Right atrium auricular region (tissue), 2 donors: ENCODE measurements at regions not wholly inside any gene's neighbourhood (a gene's known extent, or its start where the extent isn't known, plus 50 kb on each side); places are given as distances from the start of the nearest gene placed in this dataset.

Experiments used
- DNase-seq: peaks from one replicate; pipeline ENCODE4 v3.0.0-alpha.2; 2019; ENCODE audit warnings: low spot score
- H3K27ac ChIP-seq, 2 donors: fragments of 200-600 bp; sonication (generic); 1 replicate in 1 of 2; 2 replicates in 1 of 2; pipeline ENCODE4 v1.5.1; 2016 to 2019
- H3K27me3 ChIP-seq, 2 donors: fragments of 200-600 bp; sonication (generic); one replicate each; pipeline versions ENCODE4 v1.5.1 to v1.6.0; 2017 to 2019
- H3K36me3 ChIP-seq: fragments of 200-600 bp; sonication (generic); one replicate; pipeline ENCODE4 v1.5.1; 2016
- H3K4me1 ChIP-seq, 2 donors: fragments of 200-600 bp; sonication (generic); one replicate each; pipeline versions ENCODE4 v1.5.1 to v1.6.0; 2017 to 2019
- H3K4me3 ChIP-seq, 2 donors: fragments of 200-600 bp; sonication (generic); 1 replicate in 1 of 2; 2 replicates in 1 of 2; pipeline ENCODE4 v1.5.1; 2017 to 2019; ENCODE audit warnings: mild to moderate bottlenecking in 1 of 2, moderate library complexity in 1 of 2
- H3K9me3 ChIP-seq, 2 donors: fragments of 200-600 bp; sonication (generic); one replicate each; pipeline ENCODE4 v1.5.1; 2019
- CTCF ChIP-seq, 2 donors: fragments of 200-600 bp; sonication (generic); IDR thresholded peaks; one replicate each; pipeline ENCODE4 v1.5.1; 2019; ENCODE audit warnings: antibody characterized with exemption in 2 of 2

DNA sequence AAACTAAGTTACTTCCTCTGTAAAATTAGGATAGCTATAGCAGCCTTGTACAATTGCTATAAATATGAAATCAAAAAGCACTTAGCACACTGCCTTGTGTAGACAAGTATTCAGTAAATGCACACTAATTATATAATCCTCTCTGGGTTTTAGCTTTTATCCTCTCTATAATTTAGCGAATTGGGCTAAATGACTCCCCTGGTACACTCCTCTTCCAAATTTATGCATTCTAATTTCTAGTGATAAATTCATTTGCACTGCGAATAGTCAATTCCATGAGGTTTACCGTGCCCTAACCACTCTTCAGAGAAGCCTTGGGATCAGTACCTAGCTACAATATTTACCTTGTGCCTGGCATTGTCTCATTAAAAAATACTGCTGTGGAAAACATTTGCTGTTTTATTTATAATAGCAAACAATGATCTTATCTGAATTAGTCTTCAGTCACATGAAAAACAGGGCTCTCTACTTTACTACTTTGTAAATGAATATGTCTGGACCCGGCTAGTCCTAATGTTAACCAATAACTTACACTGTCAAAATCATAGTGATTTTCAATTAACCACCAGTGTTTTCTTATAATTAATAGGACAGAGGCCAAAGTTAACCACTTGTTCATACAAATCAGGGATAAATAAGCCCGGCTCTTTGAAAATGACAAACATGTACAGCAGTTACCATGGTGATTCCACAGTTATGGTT is 577.9 kb downstream of the IPMK start:
- H3K27ac ChIP-seq = no peak overlapping the region
- H3K27me3 ChIP-seq = no peaks in the 10 kb centered on the region
- H3K4me3 ChIP-seq = no peak overlapping the region
- no peaks in the 10 kb centered on the region for H3K9me3 ChIP-seq
- no peaks in the 10 kb centered on the region for H3K4me1 ChIP-seq
- no peak for DNase-seq
- TF ChIP-seq CTCF (IDR thresholded peaks at IDR 0.05) = no peak
- H3K36me3 ChIP-seq = no peaks in the 10 kb centered on the region

GRCh38 chr10:57679916-57680315 is 587.8 kb downstream of the IPMK start:
- no peaks in the 10 kb centered on the region for H3K4me1 ChIP-seq
- DNase-seq = no peak
- H3K27me3 ChIP-seq = no peaks in the 10 kb centered on the region
- TF ChIP-seq CTCF (IDR thresholded peaks at IDR 0.05) = no peak
- H3K36me3 ChIP-seq = no peaks in the 10 kb centered on the region
- H3K9me3 ChIP-seq = no peaks in the 10 kb centered on the region
- H3K4me3 ChIP-seq = no peak overlapping the region
- no peak overlapping the region for H3K27ac ChIP-seq

DNA sequence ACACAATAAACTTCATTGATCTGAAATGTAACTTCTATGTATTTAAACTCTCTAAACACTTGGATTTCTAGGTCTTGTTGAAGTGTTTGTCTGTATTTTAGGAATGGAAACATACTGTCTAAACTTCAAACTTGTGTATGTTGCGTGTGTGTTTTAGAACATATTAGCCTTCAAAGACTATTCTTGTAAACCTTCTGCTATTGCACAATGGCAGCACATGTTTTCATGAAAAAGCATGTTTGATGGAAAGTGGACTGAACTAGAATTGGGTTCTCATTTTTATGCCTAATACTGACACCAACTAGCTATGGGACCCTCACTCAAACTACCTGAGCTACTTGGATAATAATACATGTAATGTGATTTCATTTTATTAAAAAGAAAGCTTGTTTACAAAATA is 592.6 kb downstream of the IPMK start:
- DNase-seq = no peak
- Histone ChIP-seq H3K27ac (no peak overlapping the region), H3K4me3 (no peak overlapping the region), H3K36me3 (no peaks in the 10 kb centered on the region), H3K27me3 (no peaks in the 10 kb centered on the region), H3K9me3 (no peaks in the 10 kb centered on the region), H3K4me1 (no peaks in the 10 kb centered on the region)
- TF ChIP-seq CTCF (IDR thresholded peaks at IDR 0.05) = no peak

DNA sequence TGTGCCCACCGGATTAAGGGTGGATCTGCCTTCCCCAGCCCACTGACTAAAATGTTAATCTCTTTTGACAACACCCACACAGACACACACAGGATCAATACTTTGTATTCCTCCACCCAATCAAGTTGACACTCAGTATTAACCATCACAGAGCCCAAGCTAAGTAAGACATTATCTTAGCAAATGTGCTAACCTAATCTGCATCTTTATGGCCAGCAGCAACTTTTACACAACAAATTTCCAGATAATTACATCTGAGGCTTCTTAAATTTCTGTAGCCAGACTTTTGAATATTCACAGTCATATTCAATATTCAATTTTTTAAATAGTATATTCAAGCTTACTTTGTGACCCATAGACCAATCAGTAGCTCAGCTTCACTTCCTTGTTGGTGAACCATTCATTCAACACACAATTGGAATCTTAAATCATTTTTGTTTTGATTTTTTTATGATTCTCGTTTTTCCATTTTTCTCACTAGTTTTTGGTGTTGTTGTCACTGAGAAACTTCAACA is 594.2 kb downstream of the IPMK start:
- TF ChIP-seq CTCF (IDR thresholded peaks at IDR 0.05) = no peak
- no peak overlapping the region for H3K27ac ChIP-seq
- H3K36me3 ChIP-seq = no peaks in the 10 kb centered on the region
- H3K4me1 ChIP-seq = no peaks in the 10 kb centered on the region
- H3K9me3 ChIP-seq = no peaks in the 10 kb centered on the region
- H3K4me3 ChIP-seq = no peak overlapping the region
- DNase-seq = no peak
- no peaks in the 10 kb centered on the region for H3K27me3 ChIP-seq

GRCh38 chr10:57664815-57665214 is 602.9 kb downstream of the IPMK start:
- Histone ChIP-seq H3K27ac (no peak overlapping the region), H3K27me3 (no peaks in the 10 kb centered on the region), H3K4me3 (no peak overlapping the region), H3K36me3 (no peaks in the 10 kb centered on the region), H3K4me1 (no peaks in the 10 kb centered on the region), H3K9me3 (no peaks in the 10 kb centered on the region)
- no peak for TF ChIP-seq CTCF (IDR thresholded peaks at IDR 0.05)
- DNase-seq = no peak

DNA sequence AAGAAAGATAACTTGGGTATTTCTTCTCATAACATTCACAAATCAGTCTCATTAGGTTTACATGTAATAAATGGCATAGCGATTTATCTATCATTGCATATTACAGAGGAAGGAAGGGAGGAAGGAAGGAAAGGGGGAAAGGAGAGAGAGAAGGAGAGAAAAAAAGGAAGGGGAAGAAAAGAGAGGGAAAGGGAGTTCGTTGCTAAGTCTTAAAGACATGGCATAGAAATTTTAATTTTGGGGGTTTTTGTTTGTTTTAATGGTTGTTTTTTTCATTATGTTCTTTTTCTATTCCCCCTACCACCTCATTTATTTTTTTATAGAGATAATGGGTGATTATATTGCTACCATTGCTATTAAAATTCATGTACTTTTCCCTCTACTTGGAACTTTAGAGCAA is 604.3 kb downstream of the IPMK start:
- TF ChIP-seq CTCF (IDR thresholded peaks at IDR 0.05) = no peak
- H3K4me3 ChIP-seq = no peak overlapping the region
- no peaks in the 10 kb centered on the region for H3K9me3 ChIP-seq
- H3K27ac ChIP-seq = no peak overlapping the region
- H3K36me3 ChIP-seq = no peaks in the 10 kb centered on the region
- no peak for DNase-seq
- H3K27me3 ChIP-seq = no peaks in the 10 kb centered on the region
- no peaks in the 10 kb centered on the region for H3K4me1 ChIP-seq
